Activated CD4-positive, CD25-positive, alpha-beta regulatory T cell treated with anti-CD3 and anti-CD28 coated beads, Interleukin-2, amount 50 U/mL, for 24 hours (primary cell): ENCODE measurements at regions not wholly inside any gene's neighbourhood (a gene's known extent, or its start where the extent isn't known, plus 50 kb on each side); places are given as distances from the start of the nearest gene placed in this dataset.
"Not testable (repeated sequence)": the region's sequence is repeated elsewhere in the genome, so short reads cannot be mapped to it uniquely, and the experiment has no call there.

Source experiments
- ATAC-seq, 2 donors: fragments of 150-1000 bp; cut with Tn5 transposase; one replicate each; pipeline ENCODE4 v1.10.0; 2021; ENCODE audit warnings: mild to moderate bottlenecking in 1 of 2, moderate library complexity in 1 of 2

DNA sequence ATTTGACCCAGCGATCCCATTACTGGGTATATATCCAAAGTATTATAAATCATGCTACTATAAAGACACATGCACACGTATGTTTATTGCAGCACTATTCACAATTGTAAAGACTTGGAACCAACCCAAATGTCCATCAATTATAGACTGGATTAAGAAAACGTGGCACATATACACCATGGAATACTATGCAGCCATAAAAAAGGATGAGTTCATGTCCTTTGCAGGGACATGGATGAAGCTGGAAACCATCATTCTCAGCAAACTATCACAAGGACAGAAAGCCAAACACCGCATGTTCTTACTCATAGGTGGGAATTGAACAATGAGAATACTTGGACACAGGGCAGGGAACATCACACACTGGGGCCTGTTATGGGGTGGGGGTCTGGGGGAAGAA, 317.8 kb downstream of the TSHZ3 start:
- not testable (repeated sequence) for ATAC-seq

DNA sequence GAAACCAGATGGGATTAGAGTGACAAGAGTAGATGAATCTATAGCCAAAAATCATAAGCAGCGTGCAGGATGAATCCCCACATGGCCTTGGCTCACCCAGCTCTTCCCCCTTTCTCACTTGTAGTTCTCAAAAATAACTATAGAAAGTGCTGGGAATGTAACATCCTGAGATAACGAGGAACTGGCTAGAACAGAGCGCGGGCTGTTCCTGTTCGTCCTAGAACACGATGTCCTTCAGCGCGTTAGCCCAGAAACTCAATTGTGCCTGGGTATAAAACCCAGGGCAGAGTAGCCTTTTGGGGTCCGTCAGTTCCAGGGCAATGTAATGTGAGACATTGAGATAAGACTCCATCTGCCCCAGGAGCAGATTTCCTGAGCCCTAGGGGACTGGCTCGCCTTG, 326.2 kb downstream of the TSHZ3 start:
- no peak for ATAC-seq

DNA sequence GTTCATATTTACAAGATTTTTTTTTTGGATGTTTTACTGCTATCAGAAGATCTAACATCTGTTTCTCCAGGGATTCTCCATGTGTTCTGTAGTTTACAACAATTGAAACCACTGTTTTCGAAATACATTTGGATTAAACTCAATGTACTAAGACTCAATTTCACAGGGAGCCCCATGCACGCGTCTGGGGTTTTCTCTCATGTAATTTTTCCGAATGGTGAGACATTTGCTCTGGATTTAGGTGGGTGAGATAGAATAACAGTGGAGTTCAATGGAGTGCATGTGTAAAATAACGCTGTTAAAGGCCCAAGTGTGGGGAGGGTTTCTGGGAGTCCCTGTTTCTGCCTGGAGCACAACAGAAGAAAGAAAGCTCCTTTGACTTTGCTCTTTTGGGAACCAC, 330.3 kb downstream of the TSHZ3 start:
- ATAC-seq = no peak

DNA sequence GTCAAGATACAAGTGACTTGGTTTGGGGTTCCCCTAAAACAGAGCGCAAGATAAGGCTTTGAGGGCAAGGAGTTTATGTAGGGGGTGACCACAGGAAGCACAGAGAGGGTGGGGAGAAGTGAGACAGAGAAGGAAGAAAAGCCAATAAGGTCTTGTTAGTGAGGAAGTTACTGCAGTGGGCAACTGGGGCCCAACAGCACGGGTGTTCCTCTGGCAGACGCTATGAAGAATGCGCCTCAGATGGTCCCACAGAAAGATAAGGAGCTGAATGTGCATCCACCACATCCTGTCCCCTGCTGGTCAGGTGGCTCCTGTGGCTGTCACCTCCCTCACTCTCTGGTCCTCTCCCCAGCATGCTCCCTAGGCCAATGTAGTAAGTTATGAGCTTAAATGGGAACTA, 333.5 kb downstream of the TSHZ3 start:
- no peak for ATAC-seq

DNA sequence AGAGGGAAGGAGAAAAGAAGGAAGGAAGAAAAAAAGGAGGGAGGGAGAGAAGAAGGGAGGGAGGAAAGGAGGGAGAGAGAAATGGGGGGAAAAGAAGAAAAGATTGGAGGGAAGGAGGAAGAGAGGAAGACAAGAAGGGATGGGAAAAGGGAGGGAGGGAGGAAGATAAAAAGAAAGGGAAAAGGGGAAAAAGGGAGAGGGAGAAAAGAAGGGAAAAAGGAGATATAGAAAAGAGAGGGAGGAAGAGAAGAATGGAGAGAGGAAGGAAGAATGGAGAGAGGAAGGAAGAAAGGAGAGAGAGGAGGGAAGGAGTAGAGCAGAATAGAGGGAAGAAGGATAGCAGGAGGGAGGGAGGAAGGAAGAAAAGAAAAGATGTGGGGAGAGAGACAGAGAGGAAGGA, 334.6 kb downstream of the TSHZ3 start:
- no peak for ATAC-seq

DNA sequence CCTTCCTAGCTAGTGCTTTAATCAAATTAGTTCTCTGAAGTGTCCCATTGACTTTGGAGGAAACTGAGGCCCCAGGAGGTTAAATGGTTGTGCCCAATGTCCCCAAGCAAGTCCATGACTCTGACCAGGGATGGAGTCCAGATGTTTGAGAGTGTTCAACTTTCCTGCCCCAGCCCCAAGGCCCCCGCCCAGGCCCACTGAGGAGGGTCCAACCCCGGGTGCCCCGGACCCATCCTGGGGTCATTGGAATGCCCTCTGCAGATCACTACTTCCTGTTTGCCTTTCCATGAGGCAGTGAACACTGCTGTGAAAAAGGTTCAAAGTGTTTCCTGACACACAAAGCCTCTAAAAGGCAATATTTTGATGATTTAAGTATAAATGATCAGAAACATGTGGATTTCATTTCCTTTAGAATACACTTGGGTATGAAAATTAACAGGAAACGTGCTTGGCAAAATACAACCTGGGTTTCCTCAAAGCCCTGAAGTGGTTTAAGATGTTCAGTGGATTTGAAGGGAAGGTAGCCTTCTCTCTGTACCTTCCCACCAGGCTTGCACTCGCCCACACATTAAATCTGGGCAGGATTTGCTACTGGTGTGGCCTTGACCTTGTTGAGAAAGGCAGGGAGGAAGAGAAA, 335.7 kb downstream of the TSHZ3 start:
- no peak for ATAC-seq

DNA sequence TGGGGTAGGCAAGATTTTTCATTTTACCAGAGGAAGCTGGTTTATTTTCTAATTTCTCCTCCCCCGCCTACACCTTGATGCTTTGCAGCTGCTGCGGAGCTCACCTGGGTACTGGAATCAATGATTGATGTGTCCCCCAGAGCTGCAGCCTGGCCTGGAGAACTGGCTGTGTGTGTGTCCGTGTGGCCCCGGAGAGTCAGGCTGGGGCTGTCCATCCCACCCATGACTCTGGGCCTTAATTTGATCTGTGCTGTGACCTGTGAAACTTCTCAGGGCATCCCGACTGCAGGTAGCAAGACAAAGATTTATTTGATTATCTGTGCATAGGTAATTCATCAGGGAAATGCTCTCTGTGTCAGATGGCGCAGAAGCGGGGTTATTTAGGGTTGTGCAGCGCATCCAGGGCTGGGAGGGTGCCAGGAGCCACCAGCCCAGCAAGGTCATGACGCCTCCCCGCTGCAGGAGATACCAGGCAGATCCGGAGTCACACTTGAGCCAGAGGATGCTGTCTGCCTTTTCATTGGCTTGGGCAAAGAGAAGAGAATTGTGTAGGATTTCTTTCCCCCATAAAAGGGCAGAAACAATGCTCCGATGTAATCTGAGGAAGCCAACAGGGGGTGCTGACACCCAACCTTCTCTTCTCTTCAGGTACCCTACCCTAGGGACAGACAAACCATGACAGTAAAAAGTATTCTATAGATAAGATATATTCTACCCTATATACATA, 346.6 kb downstream of the TSHZ3 start:
- no peak for ATAC-seq

DNA sequence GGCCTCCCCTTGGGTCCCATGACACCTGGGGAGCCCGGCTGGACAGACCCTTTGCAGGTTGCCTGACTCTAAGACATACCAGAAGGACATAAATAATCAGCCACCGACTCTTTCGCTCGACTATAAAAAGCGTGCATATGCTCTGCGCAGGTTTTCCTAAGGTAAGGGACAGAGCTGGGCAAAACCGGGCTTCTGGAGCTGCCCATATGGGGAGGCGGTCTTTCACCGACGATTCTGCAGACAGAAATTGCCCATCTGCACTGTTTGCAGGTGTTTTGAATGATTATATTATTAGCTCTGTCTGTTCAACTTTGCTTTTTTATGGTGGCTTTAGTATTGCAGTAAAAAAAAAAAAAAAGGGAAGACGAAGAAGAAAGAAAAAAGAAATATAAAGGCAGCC, 347.2 kb downstream of the TSHZ3 start:
- ATAC-seq = no peak

DNA sequence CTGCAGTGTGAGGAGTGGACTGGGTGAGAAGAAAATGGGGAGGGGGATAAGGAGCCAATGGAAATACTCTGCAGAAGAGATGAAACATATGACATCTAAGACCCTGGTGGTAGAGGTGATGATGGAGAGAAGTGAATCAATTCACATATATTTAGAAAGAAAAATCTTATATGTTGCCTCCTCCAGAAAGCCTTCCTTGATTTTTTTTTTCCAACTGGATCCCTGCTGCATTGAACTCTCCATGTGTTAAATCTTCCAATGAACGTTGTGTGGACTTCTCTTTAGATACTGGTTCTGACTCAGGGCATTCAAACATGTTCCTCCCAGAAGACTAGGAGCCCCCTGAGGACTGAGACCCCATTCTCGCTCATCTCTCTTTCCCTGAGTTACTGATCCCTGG, 348.3 kb downstream of the TSHZ3 start:
- ATAC-seq = no peak

DNA sequence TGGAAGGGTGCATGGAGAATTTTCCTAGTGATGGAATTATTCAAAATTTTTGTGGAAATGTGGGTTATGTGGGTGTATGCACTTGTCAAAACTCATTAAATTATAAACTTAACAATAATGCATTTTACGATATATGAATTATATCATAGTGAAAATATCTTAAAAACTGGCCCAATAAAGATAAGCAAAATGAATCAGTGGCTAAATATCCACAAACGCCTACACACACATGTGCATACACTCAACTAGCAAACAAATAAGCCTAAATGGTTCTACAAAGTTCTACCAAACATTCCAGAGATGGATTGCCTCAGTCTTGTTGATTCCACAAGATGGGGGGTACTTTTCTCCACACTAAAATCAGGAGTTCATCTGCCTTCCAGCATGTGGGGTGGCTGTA, 349.5 kb downstream of the TSHZ3 start:
- ATAC-seq = no peak

DNA sequence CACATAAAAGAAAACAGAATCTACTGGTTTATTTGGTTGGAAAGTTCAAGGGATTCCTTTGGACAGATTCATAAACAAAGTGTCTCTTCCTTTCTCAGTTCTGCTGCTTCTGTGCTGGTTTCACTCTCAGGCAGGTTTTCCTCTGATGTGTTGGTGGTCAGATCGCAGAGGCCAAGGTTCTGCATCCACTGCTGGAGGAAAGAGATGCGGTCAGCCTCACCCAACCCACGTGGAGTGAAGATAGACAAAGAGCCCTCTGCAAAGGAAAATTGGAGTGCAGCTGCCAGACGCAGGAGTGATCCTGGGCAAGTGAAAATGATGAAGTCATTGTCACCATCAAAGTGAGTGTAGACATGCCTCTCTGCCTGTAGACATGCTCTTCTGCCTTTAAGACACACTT, 352.0 kb downstream of the TSHZ3 start:
- no peak for ATAC-seq

DNA sequence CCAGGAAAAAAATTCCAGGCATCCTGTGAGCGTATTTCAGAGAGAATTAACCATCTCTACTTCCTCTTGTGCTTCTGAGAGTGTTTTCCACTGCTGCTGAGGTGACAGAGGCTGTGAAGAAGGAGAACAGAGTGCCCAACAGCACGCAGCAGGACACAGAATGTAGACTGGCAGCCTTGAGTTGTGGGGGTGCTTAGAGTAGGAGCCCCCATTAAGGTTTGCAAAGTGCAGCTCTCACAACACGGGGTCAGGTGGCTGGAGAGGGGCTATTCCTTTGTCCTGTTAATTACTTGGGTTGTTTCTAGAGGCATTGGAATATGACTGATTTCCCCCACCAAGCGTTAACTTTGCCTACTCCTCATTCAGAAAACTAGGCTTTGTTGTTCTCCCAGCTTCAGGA, 370.6 kb downstream of the TSHZ3 start:
- ATAC-seq = no peak

DNA sequence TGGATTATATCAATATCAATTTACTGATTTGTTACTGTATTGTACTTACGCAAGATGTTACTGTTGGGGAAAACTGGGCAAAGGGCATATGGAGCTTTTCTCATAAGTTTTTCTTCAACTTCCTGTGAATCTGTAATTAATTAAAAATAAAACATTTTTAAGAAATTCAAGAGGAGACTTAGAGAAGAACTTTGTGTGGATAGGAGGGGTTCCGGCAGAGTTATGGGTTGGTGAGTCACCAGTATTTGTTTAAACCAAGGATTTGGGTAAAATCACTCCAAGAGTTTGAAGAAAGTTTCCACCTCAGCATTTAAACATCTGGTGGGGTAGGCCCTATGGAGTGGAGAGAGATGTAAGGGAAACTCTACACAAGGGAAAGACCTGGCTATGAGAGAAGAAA, 379.6 kb downstream of the TSHZ3 start:
- ATAC-seq = no peak

DNA sequence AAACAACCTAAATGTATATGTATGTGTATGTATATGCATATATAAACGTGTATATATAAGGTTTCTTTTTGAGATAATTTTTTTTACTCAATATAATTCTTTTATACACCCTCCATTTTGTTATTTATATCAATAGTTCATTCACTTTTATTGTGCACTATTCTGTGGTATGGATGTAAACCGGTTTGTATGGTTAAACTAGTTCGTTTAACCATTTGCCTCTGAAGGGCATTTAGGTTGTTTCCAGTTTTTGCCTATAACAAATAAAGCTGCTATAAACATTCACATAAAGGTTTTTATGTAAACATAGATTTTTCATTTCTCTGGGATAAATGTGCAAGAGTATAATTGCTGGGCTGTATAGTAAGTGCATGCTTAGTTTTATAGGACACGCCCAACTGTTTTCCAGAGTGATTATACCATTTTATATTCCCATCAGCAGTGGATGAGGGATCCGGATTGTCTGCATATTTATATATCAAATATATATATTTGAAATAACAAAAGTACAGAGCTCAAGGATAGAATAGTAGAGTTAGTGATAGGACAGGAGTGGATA, 380.3 kb downstream of the TSHZ3 start:
- no peak for ATAC-seq

DNA sequence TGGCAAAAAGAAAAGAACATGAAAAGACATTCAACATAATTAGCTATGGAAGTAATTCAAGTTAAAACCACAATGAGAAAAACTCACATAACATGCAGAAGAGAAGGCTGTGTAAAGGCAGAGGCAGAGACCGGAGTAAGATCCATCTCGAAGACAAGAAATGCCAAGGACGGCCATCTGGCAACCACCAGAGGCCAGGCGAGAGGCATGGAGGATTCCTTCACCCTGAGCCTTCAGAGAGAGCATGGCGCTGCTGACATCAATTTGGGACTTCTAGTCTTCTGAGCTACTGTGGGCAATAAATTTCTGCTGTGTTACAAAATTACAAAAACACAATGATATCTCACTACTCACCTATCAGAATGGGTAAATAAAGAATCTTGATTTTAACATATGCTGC, 381.0 kb downstream of the TSHZ3 start:
- no peak for ATAC-seq

DNA sequence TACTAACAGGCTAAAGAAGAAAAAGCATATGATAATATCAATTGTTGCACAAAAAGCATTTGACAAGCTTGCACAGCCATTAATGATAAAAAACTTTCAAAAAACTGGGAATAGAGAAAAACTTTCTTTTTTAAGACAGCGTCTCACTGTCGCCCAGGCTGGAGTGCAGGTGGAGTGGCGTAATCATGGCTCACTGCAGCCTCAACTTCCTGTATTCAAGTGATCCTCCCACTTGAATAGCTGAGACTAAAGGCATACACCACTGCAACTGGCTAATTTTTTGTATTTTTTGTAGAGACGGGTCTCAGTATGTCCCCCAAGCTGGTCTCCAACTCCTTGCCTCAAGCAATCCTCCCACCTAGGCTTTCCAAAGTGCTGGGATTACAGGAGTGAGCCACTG, 382.8 kb downstream of the TSHZ3 start:
- ATAC-seq = no peak

DNA sequence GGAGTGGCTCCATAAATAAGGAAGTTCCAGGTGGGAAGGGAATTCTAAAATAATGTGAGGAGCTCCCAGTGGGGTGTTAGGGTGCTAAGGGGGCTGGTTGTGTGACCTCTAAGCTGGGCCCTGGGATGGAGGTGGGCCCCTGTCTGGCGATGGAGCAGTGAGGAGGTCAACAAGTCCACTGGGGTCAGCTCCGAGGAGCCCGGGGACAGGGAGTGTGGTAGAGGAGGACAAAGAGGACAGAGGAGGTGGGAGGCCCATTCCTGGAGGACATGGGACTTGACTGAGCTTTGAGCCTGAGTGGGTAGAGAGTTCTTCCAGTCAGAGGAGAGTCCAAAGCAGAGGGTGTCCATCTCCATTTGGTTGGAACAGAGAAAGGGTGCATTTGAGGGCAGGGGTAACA, 390.2 kb downstream of the TSHZ3 start:
- ATAC-seq = no peak

DNA sequence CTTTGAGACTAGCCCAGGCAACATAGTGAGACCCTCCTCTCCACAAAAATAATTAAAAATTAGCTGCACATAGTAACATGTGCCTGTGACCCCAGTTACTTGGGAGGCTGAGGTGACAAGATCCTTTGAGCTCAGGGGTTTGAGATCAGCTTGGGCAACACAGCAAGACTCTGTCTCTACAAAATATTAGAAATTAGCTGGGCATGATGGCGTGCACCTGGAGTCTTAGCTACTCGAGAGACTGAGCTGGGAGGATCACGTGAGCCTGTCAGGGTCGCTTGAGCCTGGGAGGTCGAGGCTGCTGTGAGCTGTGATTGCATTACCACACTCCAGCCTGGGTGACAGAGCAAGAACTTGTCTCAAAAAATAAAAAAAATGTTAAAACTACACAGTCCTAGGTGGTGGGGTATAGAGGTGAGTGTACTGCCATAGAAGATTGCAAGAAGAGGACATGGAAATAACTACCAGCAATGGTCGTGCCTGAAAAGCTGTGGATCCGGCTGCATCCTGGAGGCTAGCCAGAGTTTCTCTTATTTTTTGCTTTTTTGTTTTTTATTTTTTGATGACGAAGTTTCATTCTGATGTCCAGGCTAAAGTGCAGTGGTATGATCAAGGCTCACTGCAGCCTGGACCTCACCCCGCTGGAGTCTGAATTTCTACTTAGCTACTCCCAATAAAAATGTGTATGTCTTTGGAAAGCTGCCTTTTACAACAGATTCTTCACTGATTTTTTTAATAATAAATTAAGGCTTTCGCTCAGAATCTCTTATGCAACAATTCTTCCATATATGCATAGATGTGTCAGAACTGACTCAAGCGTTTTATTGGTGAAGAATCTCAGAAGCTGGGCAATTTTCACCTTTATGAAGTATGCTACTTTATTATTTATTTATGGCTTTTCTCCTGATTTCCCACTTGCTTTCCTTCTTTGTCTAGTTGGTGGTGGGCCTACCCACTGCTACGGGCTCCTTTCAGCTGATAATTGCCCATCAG, 393.8 kb downstream of the TSHZ3 start:
- ATAC-seq = no peak

DNA sequence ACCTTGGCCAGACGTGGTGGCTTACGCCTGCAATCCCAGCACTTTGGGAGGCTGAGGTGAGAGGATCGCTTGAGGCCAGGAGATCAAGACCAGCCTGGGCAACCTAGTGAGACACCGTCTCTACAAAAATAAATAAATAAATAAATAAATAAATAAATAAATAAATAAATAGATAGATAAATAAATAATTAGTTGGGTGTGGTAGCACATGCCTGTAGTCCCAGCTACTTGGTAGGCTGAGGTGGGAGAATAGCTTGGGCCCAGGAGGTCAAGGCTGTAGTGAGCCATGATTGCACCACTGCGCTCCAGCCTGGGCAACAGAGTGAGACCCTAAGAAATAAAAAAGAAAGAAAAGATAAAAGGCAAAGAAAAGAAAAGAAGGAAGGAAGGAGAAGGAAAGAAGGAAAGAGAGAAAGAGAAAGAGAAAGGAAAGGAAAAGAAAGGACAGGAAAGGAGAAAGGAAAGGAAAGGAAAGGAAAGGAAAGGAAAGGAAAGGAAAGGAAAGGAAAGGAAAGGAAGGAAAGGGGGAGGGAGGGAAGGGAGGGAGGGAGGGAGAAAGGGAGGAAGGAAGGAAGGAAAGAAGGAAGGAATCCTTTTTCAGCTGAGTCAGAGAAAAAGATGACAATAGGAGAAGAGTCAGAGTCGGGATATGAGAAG, 404.8 kb downstream of the TSHZ3 start:
- not testable (repeated sequence) for ATAC-seq

DNA sequence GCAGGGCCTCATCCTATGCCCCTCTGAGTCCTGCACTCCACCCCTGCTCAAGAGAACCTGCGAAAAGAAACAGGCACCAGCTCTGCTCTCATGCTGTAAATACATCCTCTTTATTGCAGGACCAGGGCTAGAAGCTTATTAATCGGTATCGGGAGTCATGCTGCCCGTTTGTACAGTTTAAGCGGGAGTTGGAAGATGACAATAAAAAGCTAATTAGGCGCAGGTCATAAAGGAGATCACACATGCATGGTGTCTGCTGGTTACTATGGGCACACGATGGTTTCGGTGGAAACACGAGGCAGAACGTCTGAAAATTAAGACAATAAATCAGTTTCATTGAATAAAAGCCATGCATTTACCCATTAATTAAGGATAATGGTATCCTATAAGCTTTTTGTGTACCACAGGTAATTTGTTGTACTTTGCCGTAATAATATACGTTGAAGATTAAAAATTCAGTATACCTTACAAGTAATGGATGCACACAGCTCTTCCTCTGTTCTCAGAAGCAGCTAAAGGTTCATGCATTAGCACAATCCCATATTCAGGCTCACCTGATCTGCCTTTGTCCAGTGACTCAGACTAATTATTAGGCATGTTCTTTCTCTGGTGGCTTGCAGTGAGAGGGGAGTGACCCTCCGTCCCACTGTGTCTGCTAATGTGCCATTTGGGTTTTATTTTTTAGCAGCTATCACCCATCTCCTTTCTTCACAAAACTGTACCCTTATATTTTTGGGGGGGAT, 406.0 kb downstream of the TSHZ3 start:
- ATAC-seq = no peak

DNA sequence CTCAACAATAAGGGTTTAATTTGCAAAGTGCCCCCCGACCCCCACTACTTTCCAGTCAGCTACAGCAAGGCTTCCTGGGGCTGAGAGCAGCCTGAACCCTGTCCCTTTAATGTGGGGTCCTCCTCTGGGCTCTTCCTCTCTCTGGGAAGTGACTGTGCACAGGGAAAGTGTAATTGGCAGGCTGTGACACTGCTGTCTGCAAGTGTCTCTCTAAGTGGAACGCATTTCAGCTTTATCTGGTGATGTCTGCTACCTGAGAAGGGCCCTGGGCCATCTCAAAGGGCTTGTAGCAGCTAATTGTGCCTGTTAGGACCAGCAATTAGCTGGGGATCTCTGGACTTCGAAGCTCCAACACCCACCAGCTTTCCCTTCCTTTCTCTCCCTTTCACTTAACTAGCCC, 406.6 kb downstream of the TSHZ3 start:
- ATAC-seq = no peak

DNA sequence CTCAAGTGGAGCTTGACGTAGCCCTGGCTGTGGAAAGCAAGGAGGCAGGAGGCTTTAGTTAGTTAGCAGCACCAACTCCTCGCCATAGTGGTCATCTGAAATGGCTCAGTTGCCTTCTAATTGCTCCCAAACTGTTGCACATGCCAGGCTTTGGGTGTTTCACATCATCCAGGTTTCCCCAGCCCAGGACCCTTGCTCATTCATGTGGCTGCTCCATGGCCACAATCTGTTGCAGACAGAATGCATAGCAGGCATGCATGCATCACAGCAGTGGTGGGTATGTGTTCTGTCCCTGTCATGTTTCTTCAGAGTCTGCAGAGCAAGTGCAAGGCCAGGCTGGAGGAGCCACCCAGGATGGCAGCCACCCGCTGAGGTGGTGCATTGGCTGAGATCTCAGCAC, 407.6 kb downstream of the TSHZ3 start:
- ATAC-seq = no peak
